Ishikawa (cell line): ENCODE measurements at regions not wholly inside any gene's neighbourhood (a gene's known extent, or its start where the extent isn't known, plus 50 kb on each side); places are given as distances from the start of the nearest gene placed in this dataset.

Experiments used
- CEBPB ChIP-seq: IDR thresholded peaks from 2 replicates; pipeline ENCODE4 v1.6.1; 2012
- CREB1 ChIP-seq: IDR thresholded peaks from 2 replicates; pipeline ENCODE4 v1.6.1; 2012; ENCODE audit warnings: low read depth
- EGR1 ChIP-seq: IDR thresholded peaks from 2 replicates; pipeline ENCODE4 v1.6.1; 2012
- EP300 ChIP-seq: IDR thresholded peaks from 2 replicates; pipeline ENCODE4 v1.6.1; 2012; ENCODE audit warnings: borderline replicate concordance
- FOXM1 ChIP-seq: IDR thresholded peaks from 2 replicates; pipeline ENCODE4 v1.6.1; 2012; ENCODE audit warnings: low read depth, borderline replicate concordance
- NFIC ChIP-seq: IDR thresholded peaks from 2 replicates; pipeline ENCODE4 v1.6.1; 2012
- RAD21 ChIP-seq: IDR thresholded peaks from 2 replicates; pipeline ENCODE4 v1.6.1; 2012; ENCODE audit warnings: low read depth
- TAF1 ChIP-seq: IDR thresholded peaks from 2 replicates; pipeline ENCODE4 v1.6.1; 2012; ENCODE audit warnings: low read depth, mild to moderate bottlenecking
- TCF12 ChIP-seq: IDR thresholded peaks from 2 replicates; pipeline ENCODE4 v1.6.1; 2012; ENCODE audit warnings: low read depth
- TEAD4 ChIP-seq: IDR thresholded peaks from 2 replicates; pipeline ENCODE4 v1.6.1; 2012
- USF1 ChIP-seq: IDR thresholded peaks from 2 replicates; pipeline ENCODE4 v1.6.1; 2012
- YY1 ChIP-seq: IDR thresholded peaks from 2 replicates; pipeline ENCODE4 v1.6.1; 2012; ENCODE audit warnings: low read depth
- ZBTB7A ChIP-seq: IDR thresholded peaks from 2 replicates; pipeline ENCODE4 v1.6.1; 2012; ENCODE audit warnings: low read depth
- TF ChIP-seq, protein P1 (sequence below): IDR thresholded peaks from 2 replicates; pipeline ENCODE4 v1.6.1; 2012; ENCODE audit warnings: low read depth, mild to moderate bottlenecking
- TF ChIP-seq, protein P2 (sequence below): IDR thresholded peaks from 2 replicates; pipeline ENCODE4 v1.6.1; 2012

DNA sequence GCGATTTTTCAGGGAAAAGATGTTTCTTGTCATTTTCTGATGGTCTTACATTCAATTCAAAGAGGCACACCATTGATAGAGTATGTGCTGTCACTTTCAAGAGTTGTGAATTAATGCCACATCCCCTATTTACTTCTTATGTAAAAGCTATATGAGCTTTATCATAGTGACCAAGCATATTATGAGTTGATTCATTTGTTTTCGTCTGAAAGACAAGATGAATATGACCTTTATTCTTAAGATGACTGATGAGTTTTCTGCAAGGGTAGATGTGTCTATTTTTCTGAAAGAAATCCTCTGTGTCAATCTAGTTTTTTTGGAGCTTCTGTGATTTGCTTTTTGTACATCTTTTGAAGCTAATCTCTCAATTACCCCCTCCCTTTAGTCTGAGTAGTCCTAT is 676.3 kb upstream of the ARGLU1 start:
- no peak for TF ChIP-seq ZBTB7A
- no peak for TF ChIP-seq TCF12
- no peak for TF ChIP-seq USF1

DNA sequence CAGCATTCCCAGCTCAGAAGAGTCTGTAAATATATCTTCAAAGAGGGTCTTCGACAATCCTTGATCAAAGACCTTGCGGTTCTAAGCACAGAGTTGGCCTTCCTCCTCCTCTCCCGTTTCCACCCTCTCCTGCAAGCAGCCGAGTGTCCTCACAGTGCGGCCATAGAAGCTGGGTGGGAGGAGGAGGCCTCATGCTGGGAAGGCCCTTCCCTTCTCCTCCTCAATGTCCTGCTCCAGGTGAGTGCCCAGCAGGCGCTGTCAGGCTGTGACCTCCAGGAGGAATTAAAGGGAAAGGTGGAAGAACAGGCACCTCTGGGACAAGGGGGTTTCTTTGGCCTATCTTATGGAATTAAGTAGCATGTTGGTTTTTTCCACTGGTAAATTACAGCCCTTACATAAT is 674.2 kb upstream of the ARGLU1 start:
- TF ChIP-seq USF1 = no peak
- no peak for TF ChIP-seq CEBPB
- no peak for TF ChIP-seq RAD21
- TF ChIP-seq EGR1 = no peak
- TF ChIP-seq NFIC = no peak
- no peak for TF ChIP-seq TEAD4
- no peak for TF ChIP-seq EP300
- TF ChIP-seq ZBTB7A = no peak
- TF ChIP-seq TAF1 = no peak
- no peak for TF ChIP-seq FOXM1
- TF ChIP-seq, protein P1, sequence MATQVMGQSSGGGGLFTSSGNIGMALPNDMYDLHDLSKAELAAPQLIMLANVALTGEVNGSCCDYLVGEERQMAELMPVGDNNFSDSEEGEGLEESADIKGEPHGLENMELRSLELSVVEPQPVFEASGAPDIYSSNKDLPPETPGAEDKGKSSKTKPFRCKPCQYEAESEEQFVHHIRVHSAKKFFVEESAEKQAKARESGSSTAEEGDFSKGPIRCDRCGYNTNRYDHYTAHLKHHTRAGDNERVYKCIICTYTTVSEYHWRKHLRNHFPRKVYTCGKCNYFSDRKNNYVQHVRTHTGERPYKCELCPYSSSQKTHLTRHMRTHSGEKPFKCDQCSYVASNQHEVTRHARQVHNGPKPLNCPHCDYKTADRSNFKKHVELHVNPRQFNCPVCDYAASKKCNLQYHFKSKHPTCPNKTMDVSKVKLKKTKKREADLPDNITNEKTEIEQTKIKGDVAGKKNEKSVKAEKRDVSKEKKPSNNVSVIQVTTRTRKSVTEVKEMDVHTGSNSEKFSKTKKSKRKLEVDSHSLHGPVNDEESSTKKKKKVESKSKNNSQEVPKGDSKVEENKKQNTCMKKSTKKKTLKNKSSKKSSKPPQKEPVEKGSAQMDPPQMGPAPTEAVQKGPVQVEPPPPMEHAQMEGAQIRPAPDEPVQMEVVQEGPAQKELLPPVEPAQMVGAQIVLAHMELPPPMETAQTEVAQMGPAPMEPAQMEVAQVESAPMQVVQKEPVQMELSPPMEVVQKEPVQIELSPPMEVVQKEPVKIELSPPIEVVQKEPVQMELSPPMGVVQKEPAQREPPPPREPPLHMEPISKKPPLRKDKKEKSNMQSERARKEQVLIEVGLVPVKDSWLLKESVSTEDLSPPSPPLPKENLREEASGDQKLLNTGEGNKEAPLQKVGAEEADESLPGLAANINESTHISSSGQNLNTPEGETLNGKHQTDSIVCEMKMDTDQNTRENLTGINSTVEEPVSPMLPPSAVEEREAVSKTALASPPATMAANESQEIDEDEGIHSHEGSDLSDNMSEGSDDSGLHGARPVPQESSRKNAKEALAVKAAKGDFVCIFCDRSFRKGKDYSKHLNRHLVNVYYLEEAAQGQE = no peak
- TF ChIP-seq CREB1 = no peak
- TF ChIP-seq YY1 = no peak
- TF ChIP-seq TCF12 = no peak

GRCh38 chr13:107241381-107241780 is 673.4 kb upstream of the ARGLU1 start:
- TF ChIP-seq TCF12 (no peak), YY1 (no peak), FOXM1 (no peak), USF1 (no peak), EGR1 (no peak), NFIC (no peak)
- TF ChIP-seq, protein P2, sequence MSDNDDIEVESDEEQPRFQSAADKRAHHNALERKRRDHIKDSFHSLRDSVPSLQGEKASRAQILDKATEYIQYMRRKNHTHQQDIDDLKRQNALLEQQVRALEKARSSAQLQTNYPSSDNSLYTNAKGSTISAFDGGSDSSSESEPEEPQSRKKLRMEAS = no peak

GRCh38 chr13:107239213-107239612 is 671.3 kb upstream of the ARGLU1 start:
- TF ChIP-seq FOXM1 = no peak
- TF ChIP-seq USF1 = no peak
- no peak for TF ChIP-seq YY1
- no peak for TF ChIP-seq RAD21
- TF ChIP-seq CREB1 = no peak
- TF ChIP-seq TEAD4 = no peak
- TF ChIP-seq EGR1 = no peak
- TF ChIP-seq, protein P2 = no peak
- no peak for TF ChIP-seq NFIC
- no peak for TF ChIP-seq TAF1
- no peak for TF ChIP-seq ZBTB7A
- no peak for TF ChIP-seq EP300
- TF ChIP-seq, protein P1 = no peak

- TF ChIP-seq TEAD4 (no peak), CEBPB (no peak), NFIC (no peak), ZBTB7A (no peak), YY1 (no peak), RAD21 (no peak), TCF12 (no peak)
- TF ChIP-seq, protein P2 = no peak
These were observed 670.5 kb upstream of the ARGLU1 start for GRCh38 chr13:107238262-107238981.
